ENCODE measurements at regions not wholly inside any gene's neighbourhood (a gene's known extent, or its start where the extent isn't known, plus 50 kb on each side); places are given as distances from the start of the nearest gene placed in this dataset.

GRCh38 chr12:28622406-28622805, 432.1 kb downstream of the CCDC91 start:
- Mint-ChIP-seq H3K36me3 (no peaks in the 10 kb centered on the region), H3K4me3 (no peak overlapping the region), H3K9me3 (peaks cover 5 to 7% of the 10 kb centered on the region in 2 donors), H3K4me1 (no peaks in the 10 kb centered on the region), H3K27ac (no peak overlapping the region), H3K27me3 (ENCODE audit: low read depth in 2 of 2) (no peaks in the 10 kb centered on the region)
- no peaks in the 10 kb centered on the region for H3K9me3 ChIP-seq (ENCODE audit: control insufficient read depth, insufficient read depth, low read length)
- no peak overlapping the region for H3K27ac ChIP-seq (ENCODE audit: low read length)
- no peak for TF ChIP-seq CTCF (IDR thresholded peaks at IDR 0.05)
- no peaks in the 10 kb centered on the region for H3K36me3 ChIP-seq (ENCODE audit: control insufficient read depth, insufficient read depth, low read length)
- H3K27me3 ChIP-seq (ENCODE audit: control insufficient read depth, insufficient read depth, low read length) = no peaks in the 10 kb centered on the region
- no peak for DNase-seq
- intact Hi-C loops (cut with micrococcal nuclease) = no loop called here
- ATAC-seq = no peak
- WGBS (ENCODE audit: insufficient coverage) = 98% methylated on average over 2 of the region's 3 CpGs
- H3K4me3 ChIP-seq (ENCODE audit: low read length) = no peak overlapping the region
- H3K4me1 ChIP-seq (ENCODE audit: control insufficient read depth, insufficient read depth, low read length) = no peaks in the 10 kb centered on the region

- Histone ChIP-seq H3K27ac (ENCODE audit: low read length) (no peak overlapping the region), H3K9me3 (ENCODE audit: control insufficient read depth, insufficient read depth, low read length) (no peaks in the 10 kb centered on the region), H3K4me1 (ENCODE audit: control insufficient read depth, insufficient read depth, low read length) (no peaks in the 10 kb centered on the region), H3K4me3 (ENCODE audit: low read length) (no peak overlapping the region), H3K36me3 (ENCODE audit: control insufficient read depth, insufficient read depth, low read length) (no peaks in the 10 kb centered on the region), H3K27me3 (ENCODE audit: control insufficient read depth, insufficient read depth, low read length) (no peaks in the 10 kb centered on the region)
- Mint-ChIP-seq H3K9me3 (peaks cover 0 to 4% of the 10 kb centered on the region in 2 donors), H3K4me3 (no peak overlapping the region), H3K4me1 (no peaks in the 10 kb centered on the region), H3K36me3 (no peaks in the 10 kb centered on the region), H3K27me3 (ENCODE audit: low read depth in 2 of 2) (no peaks in the 10 kb centered on the region), H3K27ac (no peak overlapping the region)
- no peak for TF ChIP-seq CTCF (IDR thresholded peaks at IDR 0.05)
- no peak for DNase-seq
- intact Hi-C loops (cut with micrococcal nuclease) = no loop called here
- 85% methylated on average over 3 of the region's 3 CpGs for WGBS (ENCODE audit: insufficient coverage)
- no peak for ATAC-seq
These were observed 436.2 kb downstream of the CCDC91 start for GRCh38 chr12:28626504-28626903.

DNA sequence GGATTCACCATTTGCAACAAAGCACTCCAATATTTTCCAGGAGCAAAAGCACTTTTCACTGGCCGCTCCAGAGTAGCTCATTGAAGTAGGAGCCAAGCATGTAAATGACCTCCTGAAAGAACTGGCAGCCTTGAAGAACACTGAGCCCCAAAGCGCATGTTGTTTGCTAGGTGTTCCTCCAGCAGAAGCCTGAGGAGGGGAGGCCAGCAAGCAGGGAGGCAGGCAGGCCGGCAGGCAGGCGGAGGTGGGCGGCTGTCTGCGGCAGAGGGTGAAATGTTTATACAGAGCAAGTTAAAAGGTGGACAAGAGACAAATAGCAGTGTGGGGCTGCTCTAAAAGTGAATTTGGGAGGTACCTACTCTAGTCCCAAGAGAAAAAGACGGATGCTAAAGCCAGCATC, 439.4 kb downstream of the CCDC91 start:
- no peaks in the 10 kb centered on the region for H3K4me1 ChIP-seq (ENCODE audit: control insufficient read depth, insufficient read depth, low read length)
- no peak for TF ChIP-seq CTCF (IDR thresholded peaks at IDR 0.05)
- no peak for DNase-seq
- H3K27ac Mint-ChIP-seq = no peak overlapping the region
- intact Hi-C loops (cut with micrococcal nuclease) = no loop called here
- H3K36me3 ChIP-seq (ENCODE audit: control insufficient read depth, insufficient read depth, low read length) = no peaks in the 10 kb centered on the region
- H3K4me3 ChIP-seq (ENCODE audit: low read length) = no peak overlapping the region
- no peak overlapping the region for H3K4me3 Mint-ChIP-seq
- peaks cover 0 to 4% of the 10 kb centered on the region in 2 donors for H3K9me3 Mint-ChIP-seq
- no peak overlapping the region for H3K27ac ChIP-seq (ENCODE audit: low read length)
- no peak for ATAC-seq
- no peaks in the 10 kb centered on the region for H3K27me3 ChIP-seq (ENCODE audit: control insufficient read depth, insufficient read depth, low read length)
- H3K4me1 Mint-ChIP-seq = no peaks in the 10 kb centered on the region
- H3K9me3 ChIP-seq (ENCODE audit: control insufficient read depth, insufficient read depth, low read length) = no peaks in the 10 kb centered on the region
- WGBS (ENCODE audit: insufficient coverage) = 97% methylated on average over 6 of the region's 7 CpGs
- no peaks in the 10 kb centered on the region for H3K27me3 Mint-ChIP-seq (ENCODE audit: low read depth in 2 of 2)
- no peaks in the 10 kb centered on the region for H3K36me3 Mint-ChIP-seq

- no peak overlapping the region for H3K4me3 Mint-ChIP-seq
These were observed 441.6 kb downstream of the CCDC91 start for GRCh38 chr12:28631831-28632230.

More at GRCh38 chr12:28631831-28632230, 441.6 kb downstream of the CCDC91 start:
- H3K36me3 ChIP-seq (ENCODE audit: control insufficient read depth, insufficient read depth, low read length) = no peaks in the 10 kb centered on the region
- H3K27ac ChIP-seq (ENCODE audit: low read length) = no peak overlapping the region
- Mint-ChIP-seq H3K27ac (no peak overlapping the region), H3K4me1 (no peaks in the 10 kb centered on the region), H3K27me3 (ENCODE audit: low read depth in 2 of 2) (no peaks in the 10 kb centered on the region), H3K36me3 (no peaks in the 10 kb centered on the region), H3K9me3 (peaks cover 0 to 5% of the 10 kb centered on the region in 2 donors)
- 82% methylated on average over 5 of the region's 7 CpGs for WGBS (ENCODE audit: insufficient coverage)
- ATAC-seq (no peak), DNase-seq (no peak)
- no peak for TF ChIP-seq CTCF (IDR thresholded peaks at IDR 0.05)
- H3K9me3 ChIP-seq (ENCODE audit: control insufficient read depth, insufficient read depth, low read length) = no peaks in the 10 kb centered on the region
- H3K27me3 ChIP-seq (ENCODE audit: control insufficient read depth, insufficient read depth, low read length) = no peaks in the 10 kb centered on the region
- no peaks in the 10 kb centered on the region for H3K4me1 ChIP-seq (ENCODE audit: control insufficient read depth, insufficient read depth, low read length)
- H3K4me3 ChIP-seq (ENCODE audit: low read length) = no peak overlapping the region
- intact Hi-C loops (cut with micrococcal nuclease) = no loop called here

Data from natural killer cell (primary cell).